ENCODE measurements at regions not wholly inside any gene's neighbourhood (a gene's known extent, or its start where the extent isn't known, plus 50 kb on each side); places are given as distances from the start of the nearest gene placed in this dataset.
"Not testable (repeated sequence)": the region's sequence is repeated elsewhere in the genome, so short reads cannot be mapped to it uniquely, and the experiment has no call there.

DNA sequence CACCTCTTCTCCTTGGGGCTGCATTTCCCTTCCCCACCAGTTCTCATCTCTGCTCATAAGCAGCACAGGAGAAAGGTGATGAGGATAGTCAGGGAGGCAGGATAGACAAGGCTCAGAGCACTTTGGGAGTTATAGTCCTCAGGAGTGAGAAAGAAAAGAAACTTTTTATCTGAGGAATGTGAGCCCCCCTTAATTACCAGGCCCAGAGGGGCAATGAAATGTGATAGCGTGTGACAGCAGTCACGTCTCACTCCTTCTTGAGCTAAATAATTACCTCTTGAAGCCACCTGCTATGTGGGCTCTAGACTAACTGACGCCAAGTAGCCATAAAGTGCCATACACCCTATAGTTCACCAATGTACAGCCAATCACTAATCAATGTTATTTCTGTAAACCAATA lies 105.8 kb downstream of the SPP2 start:
- TF ChIP-seq, protein P1, sequence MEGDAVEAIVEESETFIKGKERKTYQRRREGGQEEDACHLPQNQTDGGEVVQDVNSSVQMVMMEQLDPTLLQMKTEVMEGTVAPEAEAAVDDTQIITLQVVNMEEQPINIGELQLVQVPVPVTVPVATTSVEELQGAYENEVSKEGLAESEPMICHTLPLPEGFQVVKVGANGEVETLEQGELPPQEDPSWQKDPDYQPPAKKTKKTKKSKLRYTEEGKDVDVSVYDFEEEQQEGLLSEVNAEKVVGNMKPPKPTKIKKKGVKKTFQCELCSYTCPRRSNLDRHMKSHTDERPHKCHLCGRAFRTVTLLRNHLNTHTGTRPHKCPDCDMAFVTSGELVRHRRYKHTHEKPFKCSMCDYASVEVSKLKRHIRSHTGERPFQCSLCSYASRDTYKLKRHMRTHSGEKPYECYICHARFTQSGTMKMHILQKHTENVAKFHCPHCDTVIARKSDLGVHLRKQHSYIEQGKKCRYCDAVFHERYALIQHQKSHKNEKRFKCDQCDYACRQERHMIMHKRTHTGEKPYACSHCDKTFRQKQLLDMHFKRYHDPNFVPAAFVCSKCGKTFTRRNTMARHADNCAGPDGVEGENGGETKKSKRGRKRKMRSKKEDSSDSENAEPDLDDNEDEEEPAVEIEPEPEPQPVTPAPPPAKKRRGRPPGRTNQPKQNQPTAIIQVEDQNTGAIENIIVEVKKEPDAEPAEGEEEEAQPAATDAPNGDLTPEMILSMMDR (IDR thresholded peaks at IDR 0.05; ENCODE audit: borderline replicate concordance, insufficient read depth, low read depth, low read length) = no peak
- H3K4me3 ChIP-seq (ENCODE audit: low read depth, low read length) = no peak overlapping the region

DNA sequence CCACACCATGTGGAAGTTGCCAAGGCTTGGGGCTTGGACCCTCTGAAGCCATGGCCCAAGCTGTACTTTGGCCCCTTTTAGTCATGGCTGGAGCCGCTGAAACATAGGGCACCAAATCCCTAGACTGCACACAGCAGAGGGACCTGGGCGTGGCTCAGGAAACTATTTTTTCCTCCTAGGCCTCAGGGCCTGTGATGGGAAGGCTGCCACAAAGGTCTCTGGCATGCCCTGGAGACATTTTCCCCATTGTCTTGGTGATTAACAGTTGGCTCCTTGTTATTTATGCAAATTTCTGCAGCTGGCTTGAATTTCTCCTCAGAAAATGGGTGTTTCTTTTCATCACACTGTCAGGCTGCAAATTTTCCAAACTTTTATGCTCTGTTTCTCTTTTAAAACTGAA lies 102.3 kb downstream of the SPP2 start:
- H3K4me3 ChIP-seq (ENCODE audit: low read depth, low read length) = not testable (repeated sequence)

DNA sequence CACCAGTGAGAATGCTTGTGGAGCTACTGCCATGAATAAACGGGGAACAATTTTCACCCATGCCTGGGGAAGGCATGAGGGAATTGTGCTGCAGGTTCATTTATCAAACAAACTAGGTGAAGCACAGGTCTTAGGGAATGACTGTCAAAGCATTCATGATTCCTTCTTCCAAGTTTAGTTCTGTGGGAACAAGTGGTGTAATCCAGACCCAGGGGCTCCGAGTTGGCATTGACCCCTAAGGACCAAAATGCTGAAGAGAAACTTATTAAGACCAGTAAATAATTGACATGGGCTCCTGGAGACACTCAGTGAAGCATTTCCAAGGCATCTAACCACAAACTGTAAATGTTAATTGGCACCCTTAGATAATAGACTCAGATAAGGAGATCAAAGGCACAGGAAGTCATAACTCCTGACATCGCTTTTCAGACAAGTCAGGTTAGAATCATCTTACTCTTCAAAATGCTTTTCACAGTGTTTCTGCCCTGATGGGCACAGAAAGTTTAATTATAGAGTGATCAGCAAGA lies 96.9 kb downstream of the SPP2 start:
- TF ChIP-seq, protein P1 (IDR thresholded peaks at IDR 0.05; ENCODE audit: borderline replicate concordance, insufficient read depth, low read depth, low read length) = no peak
- H3K4me3 ChIP-seq (ENCODE audit: low read depth, low read length) = no peak overlapping the region

DNA sequence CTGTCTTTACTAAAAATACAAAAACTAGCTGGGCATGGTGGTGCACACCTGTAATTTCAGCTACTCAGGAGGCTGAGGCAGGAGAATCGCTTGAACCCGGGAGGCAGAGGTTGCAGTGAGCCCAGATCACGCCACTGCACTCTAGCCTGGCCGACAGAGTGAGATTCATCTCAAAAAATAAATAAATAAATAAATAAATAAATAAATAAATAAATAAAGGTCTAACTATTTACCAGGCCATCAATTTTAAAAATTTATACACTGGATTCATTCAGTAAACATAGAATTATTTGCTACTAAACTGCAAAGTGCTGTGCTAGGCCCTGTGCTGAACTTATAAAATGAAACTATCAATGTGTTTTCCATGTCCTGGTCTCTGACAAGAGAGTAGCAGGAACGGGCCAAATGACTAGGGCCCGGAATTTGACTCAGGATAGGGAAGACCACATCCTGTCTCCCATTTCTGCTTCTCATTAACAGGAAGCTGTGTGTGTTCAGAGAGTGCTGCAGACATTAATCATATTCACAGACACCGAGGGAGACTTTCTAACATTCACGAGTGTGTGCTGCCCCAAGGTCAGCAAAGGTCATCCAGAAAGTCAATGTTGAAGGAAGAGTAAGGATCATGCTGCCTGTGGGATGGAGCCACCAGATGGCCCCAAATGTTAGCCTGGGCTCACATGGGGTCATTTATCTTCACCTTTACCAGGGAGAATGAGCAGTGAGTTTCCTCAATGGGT lies 95.8 kb downstream of the SPP2 start:
- no peak overlapping the region for H3K4me3 ChIP-seq (ENCODE audit: low read depth, low read length)
- TF ChIP-seq, protein P1 (IDR thresholded peaks at IDR 0.05; ENCODE audit: borderline replicate concordance, insufficient read depth, low read depth, low read length) = no peak

DNA sequence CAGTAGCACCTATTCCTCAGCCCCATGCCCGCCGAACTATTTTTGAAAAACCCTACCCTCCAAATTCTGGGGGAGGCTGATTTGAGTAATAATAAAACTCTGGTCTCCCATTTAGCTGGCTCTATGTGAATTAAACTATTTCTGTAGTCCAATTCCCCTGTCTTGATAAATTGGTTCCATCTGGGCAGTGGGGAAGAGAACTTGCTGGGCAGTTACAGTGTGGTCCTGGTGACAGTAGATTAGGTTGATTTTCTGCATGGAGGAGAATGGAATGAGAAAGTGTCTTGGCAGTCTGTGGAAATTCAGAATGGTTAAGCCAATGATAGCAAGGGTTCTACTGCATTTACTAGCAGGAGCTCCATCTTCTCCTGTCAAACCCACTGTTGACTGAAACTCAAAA lies 95.0 kb downstream of the SPP2 start:
- no peak overlapping the region for H3K4me3 ChIP-seq (ENCODE audit: low read depth, low read length)
- TF ChIP-seq, protein P1 (IDR thresholded peaks at IDR 0.05; ENCODE audit: borderline replicate concordance, insufficient read depth, low read depth, low read length) = no peak

DNA sequence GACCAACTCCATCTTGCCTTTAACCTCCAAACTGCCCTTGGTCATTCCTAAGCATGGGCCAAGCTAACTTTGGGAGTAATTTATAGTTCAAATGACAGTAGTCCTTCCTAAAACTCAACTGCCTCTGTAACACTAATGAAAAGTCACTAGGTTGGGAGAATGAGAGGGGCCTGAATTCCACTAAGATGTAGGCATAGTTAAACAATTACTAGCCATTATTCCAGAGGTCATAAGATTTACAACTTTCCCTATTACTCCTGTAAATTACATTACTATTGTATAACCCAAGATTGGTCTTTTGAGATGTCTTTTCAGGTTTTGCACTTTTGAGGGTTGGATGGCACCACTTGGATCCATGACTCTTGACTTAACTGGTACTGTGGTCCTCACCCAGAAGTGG lies 94.6 kb downstream of the SPP2 start:
- TF ChIP-seq, protein P1 (IDR thresholded peaks at IDR 0.05; ENCODE audit: borderline replicate concordance, insufficient read depth, low read depth, low read length) = no peak

DNA sequence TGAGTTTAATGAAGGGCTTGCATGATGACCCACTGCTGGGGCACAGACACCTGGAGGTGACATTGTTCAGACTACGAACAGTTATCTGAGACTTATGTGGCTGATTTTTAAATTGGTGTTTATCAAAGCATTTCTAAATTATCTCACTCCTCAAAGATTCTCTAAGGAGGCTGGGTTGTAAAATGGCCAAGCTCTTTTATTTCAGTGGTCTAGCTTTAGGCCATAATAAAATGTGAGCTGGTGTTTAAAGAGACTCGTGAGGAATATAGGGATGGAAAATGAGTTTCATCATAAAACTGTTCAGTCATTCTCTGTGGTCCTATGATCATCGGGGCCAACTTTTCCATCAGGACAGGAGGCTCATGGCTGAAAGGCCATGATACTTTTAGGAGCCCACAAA lies 93.4 kb downstream of the SPP2 start:
- TF ChIP-seq, protein P1 (IDR thresholded peaks at IDR 0.05; ENCODE audit: borderline replicate concordance, insufficient read depth, low read depth, low read length) = no peak
- H3K4me3 ChIP-seq (ENCODE audit: low read depth, low read length) = no peak overlapping the region

More for the DNA sequence above, 94.6 kb downstream of the SPP2 start:
- no peak overlapping the region for H3K4me3 ChIP-seq (ENCODE audit: low read depth, low read length)

Data from GM12875 (cell line).